Omental fat pad (tissue), 3 donors: ENCODE measurements at regions not wholly inside any gene's neighbourhood (a gene's known extent, or its start where the extent isn't known, plus 50 kb on each side); places are given as distances from the start of the nearest gene placed in this dataset.

ENCODE experiments used
- ATAC-seq: fragments of 150-250 bp; one replicate; pipeline ENCODE4 v1.9.1; 2016; ENCODE audit warnings: mild to moderate bottlenecking, moderate library complexity; ENCODE audit not compliant: low FRiP score
- DNase-seq: peaks from one replicate; pipeline ENCODE4 v3.0.0-alpha.2; 2019; ENCODE audit warnings: low spot score
- TF ChIP-seq, protein P1 (sequence below), 3 donors: fragments of 450-650 bp; IDR thresholded peaks; one replicate each; pipeline ENCODE4 v1.5.1; 2016 to 2017; ENCODE audit warnings: antibody characterized with exemption in 3 of 3, mild to moderate bottlenecking in 3 of 3, moderate library complexity in 2 of 3

DNA sequence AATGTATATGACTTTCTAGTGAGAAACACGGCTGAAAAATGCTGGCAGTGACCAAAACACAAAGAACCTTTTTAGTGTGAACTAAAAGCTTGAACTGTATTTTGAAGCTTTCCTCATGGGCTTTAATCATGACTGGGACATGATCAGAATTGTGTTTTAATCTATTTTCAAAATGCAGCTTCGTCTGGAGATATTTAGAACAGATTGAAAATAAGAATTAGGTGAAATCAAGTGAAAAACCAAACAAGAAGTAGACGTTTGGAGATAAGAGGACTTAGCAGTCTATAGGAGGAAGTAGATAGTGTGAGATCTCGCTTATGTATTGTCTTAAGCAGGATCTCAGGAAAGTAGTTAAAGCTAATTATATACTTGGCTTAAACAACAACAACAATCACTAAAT, 865.4 kb upstream of the MBL2 start:
- TF ChIP-seq, protein P1, sequence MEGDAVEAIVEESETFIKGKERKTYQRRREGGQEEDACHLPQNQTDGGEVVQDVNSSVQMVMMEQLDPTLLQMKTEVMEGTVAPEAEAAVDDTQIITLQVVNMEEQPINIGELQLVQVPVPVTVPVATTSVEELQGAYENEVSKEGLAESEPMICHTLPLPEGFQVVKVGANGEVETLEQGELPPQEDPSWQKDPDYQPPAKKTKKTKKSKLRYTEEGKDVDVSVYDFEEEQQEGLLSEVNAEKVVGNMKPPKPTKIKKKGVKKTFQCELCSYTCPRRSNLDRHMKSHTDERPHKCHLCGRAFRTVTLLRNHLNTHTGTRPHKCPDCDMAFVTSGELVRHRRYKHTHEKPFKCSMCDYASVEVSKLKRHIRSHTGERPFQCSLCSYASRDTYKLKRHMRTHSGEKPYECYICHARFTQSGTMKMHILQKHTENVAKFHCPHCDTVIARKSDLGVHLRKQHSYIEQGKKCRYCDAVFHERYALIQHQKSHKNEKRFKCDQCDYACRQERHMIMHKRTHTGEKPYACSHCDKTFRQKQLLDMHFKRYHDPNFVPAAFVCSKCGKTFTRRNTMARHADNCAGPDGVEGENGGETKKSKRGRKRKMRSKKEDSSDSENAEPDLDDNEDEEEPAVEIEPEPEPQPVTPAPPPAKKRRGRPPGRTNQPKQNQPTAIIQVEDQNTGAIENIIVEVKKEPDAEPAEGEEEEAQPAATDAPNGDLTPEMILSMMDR (IDR thresholded peaks at IDR 0.05): no peak
- DNase-seq: no peak
- no peak for ATAC-seq

DNA sequence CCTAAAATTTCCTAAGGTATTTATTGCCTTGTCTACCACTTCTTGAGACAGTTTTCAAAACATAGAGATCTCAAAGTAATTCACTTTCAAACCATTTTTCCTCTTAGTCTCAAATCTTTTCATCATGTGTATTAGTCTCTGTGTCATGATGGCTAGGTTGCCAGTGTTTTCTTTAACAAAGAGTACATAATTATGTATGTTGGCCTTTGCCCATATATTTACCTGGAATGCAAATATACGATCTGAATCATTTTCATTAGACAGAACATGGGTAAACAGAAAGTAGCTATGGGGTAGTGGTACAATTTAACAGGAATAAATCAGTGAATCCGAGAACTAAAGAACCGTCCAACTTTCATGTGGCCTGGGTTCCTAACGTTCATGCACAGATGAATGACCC, 852.1 kb upstream of the MBL2 start:
- ATAC-seq (no peak), DNase-seq (no peak)
- TF ChIP-seq, protein P1 (IDR thresholded peaks at IDR 0.05): no peak

DNA sequence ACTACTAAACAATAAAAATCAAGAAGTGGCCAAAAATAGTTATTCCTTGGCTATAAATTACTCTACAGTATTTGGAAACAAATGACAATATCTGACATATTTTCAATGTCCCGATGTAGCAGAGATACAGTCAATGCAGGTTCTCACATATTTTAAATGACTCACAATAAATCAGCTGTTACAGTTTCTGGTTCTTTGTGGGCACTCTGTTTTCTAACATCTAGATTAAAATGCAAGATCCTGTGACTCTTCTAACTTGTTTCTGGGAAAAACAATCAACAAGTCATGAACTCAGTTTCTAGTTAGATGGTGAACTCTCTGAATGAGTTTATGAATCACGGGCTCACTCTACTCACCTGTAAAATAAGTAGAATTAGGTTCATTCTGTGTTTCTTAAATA, 849.6 kb upstream of the MBL2 start:
- no peak for DNase-seq
- TF ChIP-seq, protein P1 (IDR thresholded peaks at IDR 0.05): no peak
- ATAC-seq: no peak

DNA sequence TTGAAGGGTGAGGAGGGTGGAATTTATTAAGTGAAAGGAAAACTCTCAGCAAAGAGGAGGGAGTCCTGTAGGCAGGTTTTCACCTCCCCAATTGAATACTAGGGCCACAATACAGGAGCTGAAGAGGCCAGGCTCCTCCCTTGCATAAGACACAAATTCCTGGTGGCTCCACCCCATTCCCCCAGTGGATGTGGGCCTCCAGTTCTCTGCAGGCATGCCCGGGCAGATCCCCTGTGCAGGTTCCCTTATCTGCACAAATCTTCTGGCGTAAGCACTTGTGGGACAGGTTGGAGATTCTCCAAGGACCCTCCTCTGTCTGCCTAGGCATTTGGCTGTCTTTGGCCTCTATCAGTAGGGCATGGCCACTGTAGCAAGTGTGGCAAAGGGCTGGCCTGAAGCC, 847.1 kb upstream of the MBL2 start:
- no peak for ATAC-seq
- no peak for DNase-seq
- TF ChIP-seq, protein P1 (IDR thresholded peaks at IDR 0.05): no peak

DNA sequence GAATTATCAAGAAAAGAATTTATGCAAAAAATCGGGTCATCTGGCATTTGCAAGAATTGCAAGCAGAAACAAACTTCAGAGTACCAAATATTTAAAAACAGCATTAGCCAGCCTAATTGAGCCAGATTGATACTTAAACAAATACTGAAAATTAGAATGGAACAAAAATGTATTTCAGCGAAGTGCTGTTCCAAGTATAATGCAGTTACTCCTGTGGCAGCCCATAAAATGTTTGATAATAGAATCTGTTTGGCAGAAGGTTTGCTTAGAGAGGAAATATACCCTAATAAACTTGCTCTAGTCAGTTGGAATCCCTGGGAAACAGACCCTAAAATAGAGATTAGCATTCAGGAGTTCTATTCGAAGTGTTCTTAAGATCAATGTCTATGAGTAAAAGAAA, 835.1 kb upstream of the MBL2 start:
- no peak for ATAC-seq
- DNase-seq: no peak
- TF ChIP-seq, protein P1 (IDR thresholded peaks at IDR 0.05): no peak

DNA sequence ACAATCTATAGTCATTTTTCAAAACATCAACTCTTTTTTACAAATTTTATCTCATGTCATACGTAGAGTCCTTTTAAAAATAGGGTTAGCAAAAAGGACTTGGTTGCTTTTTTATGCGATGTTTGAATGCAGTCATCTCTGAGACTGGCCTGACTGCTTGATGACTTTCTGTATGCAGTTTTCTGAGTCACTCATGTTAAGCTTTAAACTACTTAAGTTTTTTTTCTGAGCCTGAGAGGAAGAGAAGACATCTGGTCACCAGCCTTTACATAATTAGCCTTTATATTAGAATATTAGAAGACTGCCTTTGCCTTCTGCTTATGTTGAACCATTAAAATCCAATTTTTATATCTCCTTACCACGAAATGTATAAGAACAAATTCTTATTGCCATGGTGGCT, 834.4 kb upstream of the MBL2 start:
- no peak for ATAC-seq
- no peak for DNase-seq
- TF ChIP-seq, protein P1 (IDR thresholded peaks at IDR 0.05): no peak

DNA sequence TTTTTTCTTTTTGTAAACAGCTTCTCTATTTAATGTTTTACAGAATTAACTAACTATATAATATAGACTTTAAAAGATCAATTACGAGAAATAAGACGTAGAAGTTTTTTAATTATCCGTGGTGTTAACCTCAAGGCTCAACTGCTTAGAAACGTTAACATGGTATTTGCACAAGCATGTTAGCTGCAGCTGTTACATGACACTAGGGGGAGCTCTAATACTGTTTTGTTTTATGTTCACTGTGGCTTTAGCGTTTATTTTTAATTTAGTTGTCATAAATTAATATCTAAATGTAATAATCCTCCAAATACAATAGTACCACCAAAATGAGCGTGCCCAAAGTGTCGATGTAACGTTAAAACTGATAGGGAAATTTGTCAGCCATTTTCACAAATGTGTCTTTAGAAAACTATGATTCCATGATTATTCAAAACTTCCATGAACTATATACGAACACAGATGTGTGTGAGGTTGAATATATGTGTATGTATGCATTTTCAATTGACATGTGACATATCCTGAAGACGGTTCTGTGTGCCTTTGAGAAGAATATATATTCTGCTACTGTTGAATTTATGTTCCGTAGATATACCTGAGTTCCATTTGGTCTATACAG, 828.8 kb upstream of the MBL2 start:
- TF ChIP-seq, protein P1 (IDR thresholded peaks at IDR 0.05): no peak
- ATAC-seq (no peak), DNase-seq (no peak)
